Endothelial cell of umbilical vein (primary cell): ENCODE measurements at regions not wholly inside any gene's neighbourhood (a gene's known extent, or its start where the extent isn't known, plus 50 kb on each side); places are given as distances from the start of the nearest gene placed in this dataset.

Experiments
- BruUV-seq: library from RNA; stranded (reverse); fragments of 400-500 nt; replicated peaks from 2 replicates; lab custom pipeline; 2021; lab: Mats Ljungman, UMichigan
- CTCF ChIA-PET: fragments of 300-600, 350-600 bp; sonication (Branson Sonifier 250); formaldehyde crosslinking; loops from one replicate; lab custom pipeline; 2021; ENCODE audit warnings: antibody characterized with exemption, inconsistent platforms; lab: Charles Lee
- POLR2A ChIA-PET: fragments of 300-600, 350-600 bp; sonication (Branson Sonifier 250); formaldehyde crosslinking; loops from one replicate; lab custom pipeline; 2021; ENCODE audit warnings: antibody characterized with exemption, inconsistent platforms; lab: Charles Lee
- DNase-seq: peaks from one replicate; pipeline ENCODE4 v3.0.0-alpha.2; 2011; ENCODE audit warnings: low read depth, low spot score
- FAIRE-seq: peaks from 2 replicates; lab custom pipeline; 2011; peaks lifted over from hg19 to GRCh38; lab: Jason Lieb, UNC
- H2AFZ ChIP-seq: 2 replicates; pipeline ENCODE4 v1.6.0; 2012; ENCODE audit warnings: low read depth, low read length, control low read depth, inconsistent platforms
- H3K27ac ChIP-seq: 2 replicates; pipeline ENCODE4 v1.5.1; 2011; ENCODE audit warnings: low read depth, mild to moderate bottlenecking, control low read depth, low read length, moderate library complexity; ENCODE audit not compliant: insufficient read depth
- H3K27me3 ChIP-seq, 2 experiments: 2 replicates each; pipeline versions ENCODE4 v1.6.0 to v1.6.1; 2011; ENCODE audit warnings: low read length in 2 of 2, mixed read lengths in 1 of 2; ENCODE audit not compliant: control insufficient read depth in 2 of 2, insufficient read depth in 2 of 2
- H3K36me3 ChIP-seq, 2 experiments: 2 replicates in 1 of 2; 3 replicates in 1 of 2; pipeline ENCODE4 v1.5.1; 2011; ENCODE audit warnings: low read length in 2 of 2, mild to moderate bottlenecking in 1 of 2, moderate library complexity in 1 of 2; ENCODE audit not compliant: control insufficient read depth in 2 of 2, insufficient read depth in 2 of 2; ENCODE audit errors: extremely low read depth in 1 of 2
- H3K4me1 ChIP-seq: 3 replicates; pipeline ENCODE4 v1.5.1; 2011; ENCODE audit warnings: mild to moderate bottlenecking, low read length; ENCODE audit not compliant: control insufficient read depth, insufficient read depth; ENCODE audit errors: extremely low read depth
- H3K4me2 ChIP-seq: 2 replicates; pipeline ENCODE4 v1.6.1; 2011; ENCODE audit warnings: low read length, control low read depth, mixed read lengths; ENCODE audit not compliant: insufficient read depth
- H3K4me3 ChIP-seq, 3 experiments: fragments of 200-600 bp in 1 of 3; sonication (generic), shearing (Covaris generic) in 1 of 3; replicated peaks in 1 of 3; 2 replicates each; pipeline ENCODE4 v1.5.1; 2011 to 2016; ENCODE audit warnings: control low read depth in 3 of 3, low read length in 3 of 3, mild to moderate bottlenecking in 2 of 3, inconsistent platforms in 1 of 3, low read depth in 1 of 3, moderate library complexity in 1 of 3; ENCODE audit not compliant: insufficient read depth in 1 of 3
- H3K79me2 ChIP-seq: 2 replicates; pipeline ENCODE4 v1.6.0; 2012; ENCODE audit warnings: low read length, inconsistent platforms; ENCODE audit not compliant: control insufficient read depth, insufficient read depth
- H3K9ac ChIP-seq: replicated peaks from 2 replicates; pipeline ENCODE3; 2011; ENCODE audit warnings: low read length, control low read depth; ENCODE audit not compliant: insufficient read depth; ENCODE audit errors: extremely low read depth
- H3K9me1 ChIP-seq: replicated peaks from 3 replicates; pipeline ENCODE4 v1.6.0; 2011; ENCODE audit warnings: mild to moderate bottlenecking, low read length; ENCODE audit not compliant: control insufficient read depth, insufficient read depth; ENCODE audit errors: extremely low read depth
- H3K9me3 ChIP-seq: replicated peaks from 2 replicates; pipeline ENCODE4 v1.5.1; 2012; ENCODE audit warnings: low read length, inconsistent platforms; ENCODE audit not compliant: control insufficient read depth, insufficient read depth
- H4K20me1 ChIP-seq: replicated peaks from 2 replicates; pipeline ENCODE3; 2011; ENCODE audit warnings: mild to moderate bottlenecking, low read length; ENCODE audit not compliant: control insufficient read depth, insufficient read depth; ENCODE audit errors: extremely low read depth
- EZH2 ChIP-seq: IDR thresholded peaks from 2 replicates; pipeline ENCODE4 v1.6.1; 2012; ENCODE audit warnings: borderline replicate concordance, low read depth, mild to moderate bottlenecking, moderate library complexity, low read length, inconsistent platforms; ENCODE audit not compliant: severe bottlenecking
- FOS ChIP-seq: IDR thresholded peaks from 2 replicates; pipeline ENCODE4 v1.6.1; 2011; ENCODE audit warnings: mild to moderate bottlenecking, low read length, moderate library complexity, borderline replicate concordance; ENCODE audit not compliant: insufficient read depth
- GATA2 ChIP-seq: IDR thresholded peaks from 2 replicates; pipeline ENCODE4 v1.7.0; 2011; ENCODE audit warnings: low read depth, mild to moderate bottlenecking, moderate library complexity, mixed read lengths, low read length; ENCODE audit not compliant: insufficient read length, insufficient read depth
- JUN ChIP-seq: IDR thresholded peaks from 2 replicates; pipeline ENCODE4 v1.6.1; 2011; ENCODE audit warnings: borderline replicate concordance, low read depth; ENCODE audit not compliant: insufficient read length, insufficient read depth
- MYC ChIP-seq: IDR thresholded peaks from one replicate; pipeline ENCODE4 v1.6.1; 2011; ENCODE audit warnings: mild to moderate bottlenecking, low read depth, low read length
- POLR2A ChIP-seq: IDR thresholded peaks from 2 replicates; pipeline ENCODE4 v1.6.1; 2012; ENCODE audit warnings: low read depth, mild to moderate bottlenecking, control low read depth, low read length
- POLR2AphosphoS5 ChIP-seq: IDR thresholded peaks from 2 replicates; pipeline ENCODE4 v1.6.1; 2012; ENCODE audit warnings: low read depth, mild to moderate bottlenecking, control low read depth, low read length, moderate library complexity; ENCODE audit not compliant: insufficient read depth
- dilution Hi-C: fragments of 300-500 bp; cut with MboI; formaldehyde crosslinking; loops from one replicate; pipeline ENCODE4 v1.15.0; 2019; ENCODE audit warnings: low sequenced_read_pairs; ENCODE audit not compliant: extremely low pct_ligation_motif_present
- intact Hi-C: fragments of 100-400 bp; cut with micrococcal nuclease; formaldehyde crosslinking; loops from one replicate; pipeline ENCODE4 v1.10.0; 2022
- TF ChIP-seq, protein P1 (sequence below): IDR thresholded peaks from 2 replicates; pipeline ENCODE4 v1.6.1; 2011; ENCODE audit not compliant: insufficient read depth, insufficient read length
- TF ChIP-seq, protein P2 (sequence below), 2 donors: IDR thresholded peaks; 1 replicate in 1 of 2; 2 replicates in 1 of 2; pipeline ENCODE4 v1.5.1; 2011; ENCODE audit warnings: low read length in 2 of 2, mild to moderate bottlenecking in 2 of 2, moderate library complexity in 2 of 2, control low read depth in 1 of 2, inconsistent platforms in 1 of 2, low read depth in 1 of 2; ENCODE audit not compliant: insufficient read depth in 1 of 2; ENCODE audit errors: extremely low read depth in 1 of 2

DNA sequence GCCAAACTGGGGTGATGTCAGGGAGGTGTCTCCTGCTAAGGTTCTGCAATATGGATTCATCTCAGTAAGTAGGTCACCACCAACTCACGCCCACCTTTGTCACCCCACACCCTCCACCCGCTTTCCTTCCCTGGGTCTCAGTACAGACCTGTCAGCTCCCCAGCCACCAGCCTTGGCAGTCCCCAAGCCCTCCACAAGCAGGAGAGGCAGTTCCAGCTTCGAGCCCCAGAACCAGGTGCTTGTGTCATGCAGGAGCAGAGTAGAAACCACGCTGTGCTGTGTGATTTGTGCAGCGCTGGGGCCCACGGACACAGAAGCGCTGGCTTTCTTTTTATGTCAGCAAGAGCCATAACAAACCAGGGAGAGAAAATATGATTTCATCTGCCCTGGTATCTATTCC is 89.0 kb upstream of the CDH4 start:
- H3K4me2 ChIP-seq, result no peak overlapping the region
- no peaks in the 10 kb centered on the region for H3K36me3 ChIP-seq
- H3K79me2 ChIP-seq, result no peaks in the 10 kb centered on the region
- no peak overlapping the region for H3K27ac ChIP-seq
- no TSS peak for BruUV-seq
- ChIA-PET POLR2A (no interaction called here), CTCF (no interaction called here)
- DNase-seq, result no peak
- H4K20me1 ChIP-seq, result no peaks in the 10 kb centered on the region
- no peaks in the 10 kb centered on the region for H3K9me1 ChIP-seq
- no peak overlapping the region for H3K4me3 ChIP-seq
- TF ChIP-seq GATA2, result no peak
- TF ChIP-seq, protein P1, sequence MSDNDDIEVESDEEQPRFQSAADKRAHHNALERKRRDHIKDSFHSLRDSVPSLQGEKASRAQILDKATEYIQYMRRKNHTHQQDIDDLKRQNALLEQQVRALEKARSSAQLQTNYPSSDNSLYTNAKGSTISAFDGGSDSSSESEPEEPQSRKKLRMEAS, result no peak
- no peak for TF ChIP-seq EZH2
- no peak for TF ChIP-seq POLR2A
- no peak for TF ChIP-seq FOS
- no peak for TF ChIP-seq MYC
- TF ChIP-seq, protein P2, sequence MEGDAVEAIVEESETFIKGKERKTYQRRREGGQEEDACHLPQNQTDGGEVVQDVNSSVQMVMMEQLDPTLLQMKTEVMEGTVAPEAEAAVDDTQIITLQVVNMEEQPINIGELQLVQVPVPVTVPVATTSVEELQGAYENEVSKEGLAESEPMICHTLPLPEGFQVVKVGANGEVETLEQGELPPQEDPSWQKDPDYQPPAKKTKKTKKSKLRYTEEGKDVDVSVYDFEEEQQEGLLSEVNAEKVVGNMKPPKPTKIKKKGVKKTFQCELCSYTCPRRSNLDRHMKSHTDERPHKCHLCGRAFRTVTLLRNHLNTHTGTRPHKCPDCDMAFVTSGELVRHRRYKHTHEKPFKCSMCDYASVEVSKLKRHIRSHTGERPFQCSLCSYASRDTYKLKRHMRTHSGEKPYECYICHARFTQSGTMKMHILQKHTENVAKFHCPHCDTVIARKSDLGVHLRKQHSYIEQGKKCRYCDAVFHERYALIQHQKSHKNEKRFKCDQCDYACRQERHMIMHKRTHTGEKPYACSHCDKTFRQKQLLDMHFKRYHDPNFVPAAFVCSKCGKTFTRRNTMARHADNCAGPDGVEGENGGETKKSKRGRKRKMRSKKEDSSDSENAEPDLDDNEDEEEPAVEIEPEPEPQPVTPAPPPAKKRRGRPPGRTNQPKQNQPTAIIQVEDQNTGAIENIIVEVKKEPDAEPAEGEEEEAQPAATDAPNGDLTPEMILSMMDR (IDR thresholded peaks at IDR 0.05; ENCODE audit: extremely low read depth in 1 of 2, insufficient read depth in 1 of 2, low read depth in 1 of 2, low read length in 2 of 2), result no peak
- TF ChIP-seq POLR2AphosphoS5, result no peak
- TF ChIP-seq JUN, result no peak
- intact Hi-C loops (no loop called here), dilution Hi-C loops (no loop called here)
- no peaks in the 10 kb centered on the region for H3K27me3 ChIP-seq
- no peaks in the 10 kb centered on the region for H3K4me1 ChIP-seq
- FAIRE-seq, result no peak
- no peak overlapping the region for H3K9ac ChIP-seq
- peaks cover 4% of the 10 kb centered on the region for H3K9me3 ChIP-seq
- no peak overlapping the region for H2AFZ ChIP-seq
